H1 (cell line): ENCODE measurements at regions not wholly inside any gene's neighbourhood (a gene's known extent, or its start where the extent isn't known, plus 50 kb on each side); places are given as distances from the start of the nearest gene placed in this dataset.

Experiments used
- CTCF ChIA-PET: fragments of 300-600 bp; sonication (Branson Sonifier 250); formaldehyde crosslinking; loops from one replicate; lab custom pipeline; 2021; ENCODE audit not compliant: partially characterized antibody; lab: Charles Lee
- POLR2A ChIA-PET: fragments of 300-600 bp; sonication (Branson Sonifier 250); formaldehyde crosslinking; loops from one replicate; lab custom pipeline; 2021; ENCODE audit warnings: inconsistent platforms; ENCODE audit not compliant: partially characterized antibody; lab: Charles Lee
- DNase-seq, 2 experiments: peaks; one replicate each; pipeline versions ENCODE4 v3.0.0 to v3.0.0-alpha.2; 2010 to 2022; ENCODE audit warnings: low spot score in 2 of 2, low read depth in 1 of 2, mixed read lengths in 1 of 2
- FAIRE-seq: peaks from 2 replicates; lab custom pipeline; 2011; peaks lifted over from hg19 to GRCh38; lab: Jason Lieb, UNC
- H2AFZ ChIP-seq: 2 replicates; pipeline ENCODE4 v1.8.1; 2012; ENCODE audit warnings: low read length, inconsistent platforms
- H2AK5ac ChIP-seq: 2 replicates; pipeline ENCODE4 v1.6.1; 2013; ENCODE audit warnings: low read depth, low read length
- H2BK120ac ChIP-seq: replicated peaks from 2 replicates; pipeline ENCODE3; 2013; ENCODE audit warnings: low read depth, low read length, inconsistent platforms
- H2BK12ac ChIP-seq: 2 replicates; pipeline ENCODE4 v1.6.1; 2013; ENCODE audit warnings: low read depth, low read length
- H2BK15ac ChIP-seq: 2 replicates; pipeline ENCODE4 v1.6.1; 2013; ENCODE audit warnings: low read length
- H2BK20ac ChIP-seq: 2 replicates; pipeline ENCODE4 v1.6.1; 2013; ENCODE audit warnings: low read length
- H2BK5ac ChIP-seq: 2 replicates; pipeline ENCODE4 v1.6.1; 2013; ENCODE audit warnings: low read depth, low read length
- H3K14ac ChIP-seq: 2 replicates; pipeline ENCODE4 v1.6.1; 2013; ENCODE audit warnings: inconsistent platforms; ENCODE audit not compliant: insufficient read length
- H3K18ac ChIP-seq: 2 replicates; pipeline ENCODE4 v1.6.1; 2013; ENCODE audit warnings: low read length; ENCODE audit errors: extremely low read depth
- H3K23ac ChIP-seq: 2 replicates; pipeline ENCODE4 v1.6.1; 2013; ENCODE audit warnings: inconsistent platforms; ENCODE audit not compliant: insufficient read length
- H3K23me2 ChIP-seq: 2 replicates; pipeline ENCODE4 v1.6.1; 2013; ENCODE audit warnings: low read depth, low read length
- H3K27ac ChIP-seq: 2 replicates; pipeline ENCODE4 v1.6.1; 2011; ENCODE audit warnings: low read depth, low read length, inconsistent platforms
- H3K27me3 ChIP-seq, 4 experiments: replicated peaks in 1 of 4; 1 replicate in 1 of 4; 2 replicates in 3 of 4; pipeline versions ENCODE4 v1.6.1 to v1.8.1; 2011 to 2013; ENCODE audit warnings: low read length in 3 of 4, mild to moderate bottlenecking in 3 of 4, inconsistent platforms in 2 of 4, mixed read lengths in 2 of 4, moderate library complexity in 1 of 4; ENCODE audit not compliant: control insufficient read depth in 3 of 4, insufficient read depth in 3 of 4; ENCODE audit errors: extremely low read depth in 1 of 4
- H3K36me3 ChIP-seq, 4 experiments: 2 replicates each; pipeline versions ENCODE4 v1.6.1 to v1.8.1; 2011 to 2013; ENCODE audit warnings: mild to moderate bottlenecking in 4 of 4, low read length in 3 of 4, moderate library complexity in 2 of 4, control low read depth in 1 of 4, inconsistent platforms in 1 of 4; ENCODE audit not compliant: insufficient read depth in 4 of 4, control insufficient read depth in 2 of 4
- H3K4ac ChIP-seq: replicated peaks from 2 replicates; pipeline ENCODE3; 2013; ENCODE audit warnings: low read length, low read depth, mixed read lengths, inconsistent platforms; ENCODE audit not compliant: insufficient read length
- H3K4me1 ChIP-seq, 4 experiments: replicated peaks in 1 of 4; 1 replicate in 1 of 4; 2 replicates in 3 of 4; pipeline versions ENCODE4 v1.6.1 to v1.8.1; 2011 to 2013; ENCODE audit warnings: low read length in 3 of 4, inconsistent platforms in 2 of 4, mixed read lengths in 1 of 4; ENCODE audit not compliant: insufficient read depth in 4 of 4, control insufficient read depth in 3 of 4
- H3K4me2 ChIP-seq, 2 experiments: 2 replicates each; pipeline versions ENCODE4 v1.6.1 to v1.8.1; 2011 to 2013; ENCODE audit warnings: low read depth in 2 of 2, low read length in 2 of 2, control low read depth in 1 of 2, inconsistent platforms in 1 of 2, mild to moderate bottlenecking in 1 of 2; ENCODE audit not compliant: insufficient read depth in 1 of 2
- H3K4me3 ChIP-seq, 4 experiments: fragments of 200-600, 300-600 bp in 1 of 4; sonication (generic), shearing (Covaris generic), sonication (Bioruptor Twin) in 1 of 4; 2 replicates each; pipeline versions ENCODE4 v1.5.1 to v1.8.1; 2011 to 2016; ENCODE audit warnings: low read length in 4 of 4, low read depth in 3 of 4, control low read depth in 2 of 4, inconsistent platforms in 2 of 4, mild to moderate bottlenecking in 2 of 4, mixed read lengths in 1 of 4, moderate library complexity in 1 of 4; ENCODE audit not compliant: insufficient read depth in 2 of 4; ENCODE audit errors: extremely low read depth in 1 of 4
- H3K56ac ChIP-seq: replicated peaks from 2 replicates; pipeline ENCODE3; 2013; ENCODE audit warnings: low read depth, mild to moderate bottlenecking, mixed read lengths, low read length, inconsistent platforms; ENCODE audit not compliant: insufficient read length
- H3K79me1 ChIP-seq: 2 replicates; pipeline ENCODE4 v1.6.1; 2013; ENCODE audit warnings: low read depth, low read length, control low read depth
- H3K79me2 ChIP-seq, 2 experiments: 2 replicates each; pipeline versions ENCODE4 v1.6.1 to v1.8.1; 2012 to 2013; ENCODE audit warnings: low read length in 2 of 2, mild to moderate bottlenecking in 2 of 2, inconsistent platforms in 1 of 2; ENCODE audit not compliant: insufficient read depth in 2 of 2, control insufficient read depth in 1 of 2
- H3K9ac ChIP-seq, 4 experiments: replicated peaks in 1 of 4; 1 replicate in 1 of 4; 2 replicates in 3 of 4; pipeline versions ENCODE4 v1.6.1 to v1.8.1; 2011 to 2013; ENCODE audit warnings: low read depth in 3 of 4, low read length in 3 of 4, control low read depth in 2 of 4, mild to moderate bottlenecking in 2 of 4, moderate library complexity in 2 of 4, inconsistent platforms in 1 of 4; ENCODE audit errors: extremely low read depth in 1 of 4
- H3K9me3 ChIP-seq, 2 experiments: 2 replicates each; pipeline versions ENCODE4 v1.6.1 to v1.8.1; 2012 to 2013; ENCODE audit warnings: mild to moderate bottlenecking in 2 of 2, moderate library complexity in 2 of 2, control low read depth in 1 of 2, inconsistent platforms in 1 of 2, low read depth in 1 of 2, low read length in 1 of 2, mixed read lengths in 1 of 2; ENCODE audit not compliant: insufficient read depth in 2 of 2
- H4K20me1 ChIP-seq, 2 experiments: replicated peaks in 1 of 2; 2 replicates each; pipeline versions ENCODE3 to v1.8.1; 2011 to 2013; ENCODE audit warnings: inconsistent platforms in 2 of 2, low read length in 2 of 2, mild to moderate bottlenecking in 1 of 2; ENCODE audit not compliant: insufficient read depth in 2 of 2, control insufficient read depth in 1 of 2
- H4K5ac ChIP-seq: 2 replicates; pipeline ENCODE4 v1.6.1; 2013; ENCODE audit warnings: low read length, low read depth, mixed read lengths, inconsistent platforms; ENCODE audit not compliant: insufficient read length
- H4K8ac ChIP-seq: 2 replicates; pipeline ENCODE4 v1.8.0; 2013; ENCODE audit warnings: mild to moderate bottlenecking, moderate library complexity, low read length, inconsistent platforms; ENCODE audit not compliant: insufficient read depth; ENCODE audit errors: extremely low read depth
- H4K91ac ChIP-seq: replicated peaks from 2 replicates; pipeline ENCODE3; 2013; ENCODE audit warnings: low read length, mixed read lengths, inconsistent platforms; ENCODE audit not compliant: insufficient read length
- CHD1 ChIP-seq: IDR thresholded peaks from 2 replicates; pipeline ENCODE4 v1.6.1; 2012; ENCODE audit warnings: low read depth, low read length, improper control_type of control experiment
- JUND ChIP-seq: IDR thresholded peaks from 2 replicates; pipeline ENCODE4 v1.6.1; 2011; ENCODE audit warnings: mild to moderate bottlenecking, improper control_type of control experiment, low read length
- KDM4A ChIP-seq: IDR thresholded peaks from one replicate; pipeline ENCODE4 v1.7.1; 2012; ENCODE audit warnings: low read depth, mild to moderate bottlenecking, moderate library complexity, low read length, inconsistent platforms; ENCODE audit not compliant: severe bottlenecking
- SIN3A ChIP-seq, 2 experiments: IDR thresholded peaks in 1 of 2; conservative IDR thresholded peaks in 1 of 2; 2 replicates each; pipeline ENCODE4 v1.6.1; 2011 to 2012; ENCODE audit warnings: low read length in 2 of 2, improper control_type of control experiment in 1 of 2, low read depth in 1 of 2, mild to moderate bottlenecking in 1 of 2
- TCF12 ChIP-seq: IDR thresholded peaks from 2 replicates; pipeline ENCODE4 v1.6.1; 2011; ENCODE audit warnings: low read depth, mild to moderate bottlenecking, low read length
- YY1 ChIP-seq: IDR thresholded peaks from 2 replicates; pipeline ENCODE4 v1.6.1; 2011; ENCODE audit warnings: low read depth, mild to moderate bottlenecking, low read length
- WGBS, 2 experiments: shearing (Covaris generic) in 1 of 2; methylation state at CpG; one replicate each; pipeline versions ENCODE4 v1.1.6 to v1.1.7; 2013 to 2015; ENCODE audit warnings: low lambda C conversion rate in 2 of 2, mixed read lengths in 2 of 2, inconsistent platforms in 1 of 2, low coverage in 1 of 2, missing lambda C conversion rate in 1 of 2; ENCODE audit not compliant: insufficient replicate concordance in 2 of 2, insufficient coverage in 1 of 2, insufficient read length in 1 of 2; ENCODE audit errors: extremely low coverage in 1 of 2, missing lambda C conversion rate in 1 of 2; 5-methylcytosine and 5-hydroxymethylcytosine counted together
- TF ChIP-seq, protein P1 (sequence below): IDR thresholded peaks from 2 replicates; pipeline ENCODE4 v1.6.1; 2012; ENCODE audit warnings: inconsistent platforms

DNA sequence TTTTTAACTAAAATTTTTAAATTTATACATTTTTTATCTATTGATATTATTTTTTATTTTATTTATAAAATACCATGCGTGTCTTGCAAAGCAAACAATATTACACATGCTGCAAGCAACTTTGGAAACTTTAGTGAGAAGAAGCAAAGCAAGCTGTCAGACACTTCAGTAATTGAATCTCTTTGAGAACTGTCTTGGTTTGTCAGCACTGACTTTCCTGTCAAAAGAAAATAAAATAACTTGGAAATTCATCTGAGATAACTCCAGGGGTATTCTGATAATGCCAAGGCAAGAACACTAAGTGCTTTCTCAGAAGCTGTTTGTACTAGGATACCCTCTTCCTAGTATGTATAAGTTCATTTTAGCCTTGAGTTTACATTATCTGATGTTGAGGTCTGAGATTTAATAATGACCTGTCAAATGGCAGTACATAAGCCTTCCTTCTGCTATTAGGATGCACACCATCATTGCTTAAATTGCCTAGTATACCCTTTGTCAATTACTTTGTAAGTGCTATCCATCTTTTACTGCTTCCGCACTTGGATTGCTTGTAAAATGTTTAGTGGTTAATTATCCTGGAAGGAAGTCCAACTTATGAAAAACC, 624.2 kb upstream of the AGA start:
- no peaks in the 10 kb centered on the region for H3K36me3 ChIP-seq
- no peaks in the 10 kb centered on the region for H3K27me3 ChIP-seq
- no peak overlapping the region for H2BK120ac ChIP-seq
- no peaks in the 10 kb centered on the region for H3K9me3 ChIP-seq
- no peak overlapping the region for H2AK5ac ChIP-seq
- H4K8ac ChIP-seq, result no peak overlapping the region
- no peak overlapping the region for H3K4me2 ChIP-seq
- WGBS, 2 experiments, result 97% methylated on average over 2 of the region's 2 CpGs; no CpG with 5 or more reads in 1 of the 2 experiments
- H3K9ac ChIP-seq, result no peak overlapping the region
- H2BK5ac ChIP-seq, result no peak overlapping the region
- H2BK12ac ChIP-seq, result no peak overlapping the region
- FAIRE-seq (no peak), DNase-seq (no peak)
- no peak overlapping the region for H4K91ac ChIP-seq
- no peak overlapping the region for H2BK20ac ChIP-seq
- no peak overlapping the region for H3K27ac ChIP-seq
- H3K4me3 ChIP-seq, result no peak overlapping the region
- H3K4ac ChIP-seq, result no peak overlapping the region
- no peaks in the 10 kb centered on the region for H3K23me2 ChIP-seq
- H3K4me1 ChIP-seq, result no peaks in the 10 kb centered on the region
- no peak overlapping the region for H2BK15ac ChIP-seq
- no peak overlapping the region for H4K5ac ChIP-seq
- no peak overlapping the region for H3K23ac ChIP-seq
- no peak overlapping the region for H3K18ac ChIP-seq
- H3K14ac ChIP-seq, result no peak overlapping the region
- H3K56ac ChIP-seq, result no peak overlapping the region
- ChIA-PET CTCF (interaction anchor here (0.7 kb wide), 1 partner anchor 132 kb away, joined by 3 read pairs; no protein-coding TSS in a partner anchor), POLR2A (no interaction called here)
- H2AFZ ChIP-seq, result no peak overlapping the region
- TF ChIP-seq SIN3A (conservative IDR thresholded peaks at IDR 0.05 in 1 of 2, IDR thresholded peaks at IDR 0.05 in 1 of 2; ENCODE audit: low read depth in 1 of 2, low read length in 2 of 2), result no peak
- no peak for TF ChIP-seq YY1
- TF ChIP-seq JUND, result no peak
- no peak for TF ChIP-seq KDM4A
- no peak for TF ChIP-seq CHD1
- no peak for TF ChIP-seq TCF12
- TF ChIP-seq, protein P1, sequence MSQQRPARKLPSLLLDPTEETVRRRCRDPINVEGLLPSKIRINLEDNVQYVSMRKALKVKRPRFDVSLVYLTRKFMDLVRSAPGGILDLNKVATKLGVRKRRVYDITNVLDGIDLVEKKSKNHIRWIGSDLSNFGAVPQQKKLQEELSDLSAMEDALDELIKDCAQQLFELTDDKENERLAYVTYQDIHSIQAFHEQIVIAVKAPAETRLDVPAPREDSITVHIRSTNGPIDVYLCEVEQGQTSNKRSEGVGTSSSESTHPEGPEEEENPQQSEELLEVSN, result no peak
- no peaks in the 10 kb centered on the region for H3K79me2 ChIP-seq
- no peaks in the 10 kb centered on the region for H4K20me1 ChIP-seq
- no peaks in the 10 kb centered on the region for H3K79me1 ChIP-seq
